ENCODE measurements at regions not wholly inside any gene's neighbourhood (a gene's known extent, or its start where the extent isn't known, plus 50 kb on each side); places are given as distances from the start of the nearest gene placed in this dataset.
"Not testable (repeated sequence)": the region's sequence is repeated elsewhere in the genome, so short reads cannot be mapped to it uniquely, and the experiment has no call there.

- not testable (repeated sequence) for ATAC-seq
Measured at GRCh38 chr2:14099101-14099500, 533.4 kb upstream of the LRATD1 start.

DNA sequence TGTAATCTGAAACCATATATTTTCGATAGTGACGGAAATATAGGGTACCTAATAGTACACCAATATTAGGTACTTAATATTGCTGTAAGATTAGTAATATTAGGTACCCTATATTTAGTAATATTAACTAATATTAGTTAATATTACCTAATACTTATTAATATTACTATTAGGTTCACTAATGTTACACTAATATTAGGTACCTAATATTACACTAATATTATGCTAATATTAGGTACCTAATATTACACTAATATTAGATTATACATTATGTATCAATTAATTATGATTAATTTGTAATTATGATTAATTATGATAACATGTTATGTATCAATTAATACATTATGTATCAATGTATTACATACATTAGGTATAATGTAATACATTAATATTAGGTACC is 518.2 kb upstream of the LRATD1 start:
- ATAC-seq: no peak

DNA sequence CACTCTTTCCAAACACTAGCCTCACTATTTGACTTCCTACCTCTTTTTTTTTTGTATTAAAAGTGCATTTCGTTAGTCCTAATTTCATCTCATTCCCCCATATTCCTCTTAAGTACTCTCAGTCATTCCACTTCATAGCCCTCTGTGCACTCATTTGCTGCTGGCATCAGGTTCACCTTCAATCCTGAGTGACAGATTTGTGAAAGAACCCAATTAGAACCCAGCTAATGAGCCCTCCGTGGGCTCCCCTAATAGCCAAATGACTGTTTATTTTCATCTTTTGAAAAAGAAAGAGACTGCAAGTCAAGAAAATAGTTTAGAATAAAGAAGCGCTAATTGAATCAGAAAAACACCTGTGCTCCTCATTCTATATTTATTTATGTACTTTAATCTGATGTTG is 512.1 kb upstream of the LRATD1 start:
- ATAC-seq: no peak

DNA sequence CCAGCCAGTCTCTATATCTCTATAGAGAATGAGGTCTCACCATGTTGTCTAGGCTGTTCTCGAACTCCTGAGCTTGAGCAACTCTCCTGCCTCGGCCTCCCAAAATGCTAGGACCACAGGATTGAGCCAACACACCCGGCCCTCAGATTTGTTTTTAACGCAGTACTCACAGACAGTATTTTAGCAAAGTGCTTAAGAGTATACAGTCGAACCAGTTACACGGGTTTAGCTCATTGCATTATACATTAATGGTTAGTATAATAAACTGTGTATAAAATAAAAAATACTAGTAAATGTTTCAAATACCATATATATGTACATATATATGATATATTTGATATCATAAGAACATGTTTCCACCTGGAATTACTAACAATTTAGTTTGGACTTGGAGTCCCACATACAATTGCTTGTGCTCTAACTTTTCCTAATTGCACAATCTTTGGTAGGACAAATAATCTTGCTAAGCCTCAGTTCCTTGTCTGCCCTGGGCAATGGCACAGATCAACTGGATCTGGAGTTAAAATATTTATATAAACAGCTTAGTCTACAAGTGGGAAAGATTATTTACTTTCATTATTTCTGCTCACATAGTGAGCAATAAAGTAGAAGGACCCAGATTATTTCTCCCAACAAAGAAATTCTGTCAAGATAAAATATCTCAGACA is 508.9 kb upstream of the LRATD1 start:
- peak; percentile 67 for ATAC-seq

- no peak for ATAC-seq
Measured at GRCh38 chr2:14125624-14126293, 506.8 kb upstream of the LRATD1 start.

- no peak for ATAC-seq
Measured at GRCh38 chr2:14126846-14127245, 505.7 kb upstream of the LRATD1 start.

DNA sequence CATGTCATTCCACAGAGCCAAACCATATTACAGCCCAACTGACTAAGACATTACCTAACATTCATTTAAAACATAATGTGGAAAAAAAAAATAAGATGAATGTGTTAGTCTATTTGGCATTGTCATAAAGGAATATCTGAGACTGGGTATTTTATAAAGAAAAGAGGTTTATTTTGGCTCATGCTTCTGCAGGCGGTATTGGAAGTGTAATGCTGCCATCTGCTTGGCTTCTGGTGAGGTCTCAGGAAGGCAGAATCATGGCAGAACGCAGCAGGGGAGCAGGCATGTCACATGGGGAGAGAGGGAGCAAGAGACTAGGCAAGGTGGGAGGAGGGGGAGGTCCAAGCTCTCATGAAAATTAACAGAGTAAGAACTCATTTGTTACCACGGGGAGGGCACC is 504.8 kb upstream of the LRATD1 start:
- ATAC-seq: no peak

DNA sequence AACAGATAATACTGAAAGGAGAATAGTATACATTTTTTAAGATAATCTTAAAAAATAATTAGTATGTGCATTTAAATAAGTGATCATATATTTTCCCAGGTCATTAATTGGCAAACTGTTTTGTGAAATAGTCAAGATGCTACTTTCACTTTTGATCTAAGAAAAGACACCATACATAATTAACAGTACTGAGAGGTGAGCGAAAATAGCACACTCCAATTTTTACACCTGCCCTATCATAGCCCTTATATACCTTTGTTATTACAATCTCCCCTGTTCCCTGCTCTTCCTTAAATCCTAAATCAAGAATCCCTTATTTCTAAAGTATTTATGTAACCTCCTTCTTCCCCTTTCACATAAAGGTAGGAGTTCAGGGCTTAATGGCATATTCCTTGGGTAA is 500.1 kb upstream of the LRATD1 start:
- no peak for ATAC-seq

GRCh38 chr2:14134771-14135170 is 497.7 kb upstream of the LRATD1 start:
- no peak for ATAC-seq

- ATAC-seq: no peak
Measured at GRCh38 chr2:14136030-14136429, 496.5 kb upstream of the LRATD1 start.

- ATAC-seq: no peak
Measured at GRCh38 chr2:14137643-14138042, 494.9 kb upstream of the LRATD1 start.

GRCh38 chr2:14140009-14140550 is 492.4 kb upstream of the LRATD1 start:
- ATAC-seq: no peak

GRCh38 chr2:14143435-14143834 is 489.1 kb upstream of the LRATD1 start:
- ATAC-seq: no peak

GRCh38 chr2:14148216-14148615 is 484.3 kb upstream of the LRATD1 start:
- no peak for ATAC-seq

GRCh38 chr2:14157816-14158215 is 474.7 kb upstream of the LRATD1 start:
- no peak for ATAC-seq

DNA sequence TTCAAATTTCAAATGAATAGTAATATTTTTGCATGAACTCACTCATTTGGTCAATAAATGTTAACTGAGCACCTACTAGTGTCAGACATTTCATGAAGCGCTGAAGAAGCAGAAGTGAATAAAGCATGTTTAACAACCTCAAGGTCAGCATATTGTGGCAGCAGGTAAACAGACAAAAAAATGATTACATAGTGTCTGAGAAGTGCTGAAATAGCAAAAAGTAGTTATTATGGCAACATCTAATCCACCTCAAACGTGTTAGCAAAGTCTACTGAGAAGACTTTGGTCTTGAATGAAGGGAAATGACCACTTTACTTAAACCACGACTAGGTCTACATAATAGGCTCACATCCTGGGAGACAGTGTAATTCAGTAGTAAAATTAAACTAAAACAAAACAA is 452.2 kb upstream of the LRATD1 start:
- ATAC-seq: no peak

DNA sequence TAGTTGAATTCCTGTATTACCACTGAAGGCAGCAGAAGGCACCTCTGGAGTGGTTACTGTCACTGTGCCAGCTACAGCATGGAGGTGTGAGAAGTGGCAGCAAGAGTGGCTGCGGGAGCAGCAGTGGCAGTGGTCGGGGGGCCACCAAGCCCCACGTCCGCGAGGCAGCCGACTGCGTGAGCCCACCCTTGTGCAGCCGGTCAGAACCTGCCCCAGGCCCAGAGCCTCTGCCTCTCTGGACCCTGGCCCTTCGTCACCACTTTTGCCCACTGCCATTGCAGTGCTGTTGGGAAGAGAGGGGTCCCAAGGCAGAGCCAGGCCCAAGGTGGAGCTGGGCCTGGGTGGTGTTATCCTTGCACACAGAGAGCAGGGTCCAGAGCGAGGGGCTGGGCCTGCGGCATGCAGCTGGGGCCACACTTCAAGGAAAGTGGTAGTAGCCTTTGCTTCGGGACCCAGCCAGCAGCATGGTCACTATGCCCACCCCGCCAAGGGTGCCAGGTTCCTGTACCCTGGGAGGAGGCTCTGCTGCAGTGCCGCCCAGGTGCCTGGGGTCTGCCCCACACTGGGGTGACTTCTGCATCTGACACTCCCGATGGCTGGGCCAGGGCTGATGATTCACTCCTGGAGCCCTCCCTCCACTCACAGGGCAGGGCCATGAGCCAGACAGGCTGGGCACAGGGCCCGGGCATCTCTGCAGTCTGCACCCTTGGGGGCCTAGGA is 450.1 kb upstream of the LRATD1 start:
- no peak for ATAC-seq

DNA sequence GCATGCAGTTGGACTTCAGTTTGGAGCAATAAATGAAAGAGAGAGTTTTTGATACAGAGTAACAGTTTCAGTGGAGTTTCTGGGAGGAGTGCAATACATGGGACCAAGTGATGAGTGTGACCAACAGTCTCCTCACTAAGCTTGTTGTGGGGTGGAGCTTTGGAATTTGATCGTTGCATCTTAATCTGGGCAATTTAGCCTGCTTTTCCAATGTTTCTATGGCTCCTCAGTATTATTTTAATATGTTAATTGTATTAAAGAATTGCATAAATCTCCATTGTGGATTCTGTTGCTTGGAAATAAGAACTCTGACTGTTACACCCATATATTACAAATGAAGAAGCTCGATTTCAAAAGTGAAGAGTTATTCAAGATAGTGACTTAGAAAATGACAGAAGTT is 446.6 kb upstream of the LRATD1 start:
- no peak for ATAC-seq

- ATAC-seq: no peak
Measured at GRCh38 chr2:14188446-14188845, 444.1 kb upstream of the LRATD1 start.

GRCh38 chr2:14189929-14190328 is 442.6 kb upstream of the LRATD1 start:
- no peak for ATAC-seq

DNA sequence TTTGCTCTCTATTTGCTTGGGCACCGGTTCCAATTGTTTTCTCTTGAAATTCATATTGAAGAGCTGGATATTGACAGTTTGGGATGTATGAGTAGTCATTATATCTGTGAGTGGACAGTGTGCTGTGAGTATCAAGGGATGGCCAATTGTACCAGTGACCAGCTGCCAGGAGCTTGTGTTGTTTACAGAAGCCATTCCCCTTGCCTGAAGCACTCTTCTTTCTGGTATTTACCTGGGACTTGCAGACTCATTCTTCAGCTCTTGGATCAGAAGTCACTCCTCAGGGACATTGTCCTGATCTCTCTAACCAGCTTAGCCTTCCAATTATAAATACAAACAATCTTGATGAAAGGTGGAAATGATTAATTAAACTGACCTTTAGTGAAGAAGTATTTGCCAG is 438.3 kb upstream of the LRATD1 start:
- no peak for ATAC-seq

DNA sequence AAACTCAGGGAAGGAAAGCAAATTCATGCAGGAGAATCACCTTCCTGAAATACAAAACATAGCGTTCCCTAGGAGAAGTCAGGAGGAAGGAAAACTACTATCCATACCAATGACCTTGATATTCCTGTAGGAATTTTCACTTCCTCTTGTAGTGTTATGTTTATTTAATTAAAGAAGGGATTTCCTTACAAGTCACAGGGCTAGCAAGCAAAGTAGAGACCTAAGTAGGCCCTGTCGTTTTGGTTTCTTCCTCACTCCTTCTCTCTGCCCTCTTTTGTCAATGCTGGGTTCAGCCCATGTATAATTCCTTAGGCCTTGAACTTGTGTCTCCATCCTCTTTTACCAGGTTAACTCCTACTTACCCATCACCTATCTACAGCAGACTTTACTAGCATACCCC is 435.2 kb upstream of the LRATD1 start:
- no peak for ATAC-seq

DNA sequence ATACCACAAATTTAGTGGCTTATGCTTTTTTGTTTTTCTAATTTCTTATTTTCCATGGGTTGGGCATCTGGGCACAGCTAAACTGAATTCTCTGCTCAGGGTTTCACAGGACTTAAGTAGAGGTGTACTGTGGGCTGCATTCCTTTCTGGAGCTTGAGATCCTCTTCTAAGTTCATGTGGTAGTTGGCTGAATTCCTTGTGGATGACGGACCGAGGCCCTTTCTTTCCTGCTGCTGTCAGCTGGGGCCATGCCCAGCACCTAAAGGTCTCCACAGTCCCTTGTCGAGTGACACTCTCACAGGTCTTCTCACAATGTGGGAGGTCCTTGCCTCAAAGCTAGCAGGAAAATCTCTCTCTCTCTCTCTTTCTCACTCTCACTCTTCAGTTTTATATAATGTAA is 433.5 kb upstream of the LRATD1 start:
- no peak for ATAC-seq

GRCh38 chr2:14219306-14219705 is 413.2 kb upstream of the LRATD1 start:
- no peak for ATAC-seq
